Stimulated activated CD8-positive, alpha-beta memory T cell treated with anti-CD3 and anti-CD28 coated beads, Interleukin-7, amount 100 ng/mL, for 24 hours (primary cell): ENCODE measurements at regions not wholly inside any gene's neighbourhood (a gene's known extent, or its start where the extent isn't known, plus 50 kb on each side); places are given as distances from the start of the nearest gene placed in this dataset.

Experiments used
- DNase-seq: peaks from one replicate; pipeline ENCODE4 v3.0.0-alpha.2; 2020; ENCODE audit warnings: low read depth

- DNase-seq = no peak
These were observed 63.7 kb upstream of the BAIAP2L1 start for GRCh38 chr7:98464558-98464940.

GRCh38 chr7:98463837-98464557 is 63.1 kb upstream of the BAIAP2L1 start:
- no peak for DNase-seq

GRCh38 chr7:98462911-98463633 is 62.2 kb upstream of the BAIAP2L1 start:
- DNase-seq = no peak

- no peak for DNase-seq
These were observed 60.0 kb upstream of the BAIAP2L1 start for GRCh38 chr7:98460902-98461301.

- DNase-seq = no peak
These were observed 58.6 kb upstream of the BAIAP2L1 start for GRCh38 chr7:98459529-98459928.

GRCh38 chr7:98458090-98458875 is 57.4 kb upstream of the BAIAP2L1 start:
- DNase-seq = no peak

GRCh38 chr7:98456866-98457265 is 56.0 kb upstream of the BAIAP2L1 start:
- DNase-seq = no peak

GRCh38 chr7:98452791-98453190 is 51.9 kb upstream of the BAIAP2L1 start:
- DNase-seq = no peak
